CD4-positive, alpha-beta T cell treated with Interferon gamma for 1 hour (primary cell): ENCODE measurements at regions not wholly inside any gene's neighbourhood (a gene's known extent, or its start where the extent isn't known, plus 50 kb on each side); places are given as distances from the start of the nearest gene placed in this dataset.

ENCODE experiments used
- DNase-seq: peaks from one replicate; pipeline ENCODE4 v3.0.0-alpha.2; 2020

GRCh38 chr9:107431461-107431860 is 58.1 kb downstream of the KLF4 start:
- no peak for DNase-seq

GRCh38 chr9:107430071-107430470 is 59.5 kb downstream of the KLF4 start:
- DNase-seq, result no peak

GRCh38 chr9:107426126-107426525 is 63.4 kb downstream of the KLF4 start:
- no peak for DNase-seq

- DNase-seq, result peak; percentile 7
Measured at GRCh38 chr9:107425101-107426025, 64.2 kb downstream of the KLF4 start.

GRCh38 chr9:107423540-107423939 is 66.0 kb downstream of the KLF4 start:
- no peak for DNase-seq

GRCh38 chr9:107422189-107423185 is 67.1 kb downstream of the KLF4 start:
- peak; percentile 35 for DNase-seq

- no peak for DNase-seq
Measured at GRCh38 chr9:107410420-107410819, 79.1 kb downstream of the KLF4 start.

- no peak for DNase-seq
Measured at GRCh38 chr9:107409581-107410389, 79.8 kb downstream of the KLF4 start.

GRCh38 chr9:107407675-107408074 is 81.9 kb downstream of the KLF4 start:
- DNase-seq, result no peak

GRCh38 chr9:107405511-107405910 is 84.1 kb downstream of the KLF4 start:
- DNase-seq, result no peak

GRCh38 chr9:107404736-107405135 is 84.8 kb downstream of the KLF4 start:
- DNase-seq, result no peak

GRCh38 chr9:107404161-107404560 is 85.4 kb downstream of the KLF4 start:
- no peak for DNase-seq

- DNase-seq, result no peak
Measured at GRCh38 chr9:107397076-107398044, 92.2 kb downstream of the KLF4 start.

GRCh38 chr9:107394264-107394663 is 95.3 kb downstream of the KLF4 start:
- no peak for DNase-seq

GRCh38 chr9:107390778-107391177 is 98.8 kb downstream of the KLF4 start:
- no peak for DNase-seq

GRCh38 chr9:107390279-107390678 is 99.3 kb downstream of the KLF4 start:
- DNase-seq, result no peak

GRCh38 chr9:107389617-107390071 is 99.9 kb downstream of the KLF4 start:
- DNase-seq, result no peak

- no peak for DNase-seq
Measured at GRCh38 chr9:107388890-107389289, 100.7 kb downstream of the KLF4 start.

GRCh38 chr9:107387409-107387808 is 102.2 kb downstream of the KLF4 start:
- DNase-seq, result no peak

- DNase-seq, result no peak
Measured at GRCh38 chr9:107386396-107386795, 103.2 kb downstream of the KLF4 start.
